Daoy (cell line): ENCODE measurements at regions not wholly inside any gene's neighbourhood (a gene's known extent, or its start where the extent isn't known, plus 50 kb on each side); places are given as distances from the start of the nearest gene placed in this dataset.
"Not testable (repeated sequence)": the region's sequence is repeated elsewhere in the genome, so short reads cannot be mapped to it uniquely, and the experiment has no call there.

Experiments
- DNase-seq: peaks from one replicate; pipeline ENCODE4 v3.0.0-alpha.2; 2015; ENCODE audit warnings: low read depth

DNA sequence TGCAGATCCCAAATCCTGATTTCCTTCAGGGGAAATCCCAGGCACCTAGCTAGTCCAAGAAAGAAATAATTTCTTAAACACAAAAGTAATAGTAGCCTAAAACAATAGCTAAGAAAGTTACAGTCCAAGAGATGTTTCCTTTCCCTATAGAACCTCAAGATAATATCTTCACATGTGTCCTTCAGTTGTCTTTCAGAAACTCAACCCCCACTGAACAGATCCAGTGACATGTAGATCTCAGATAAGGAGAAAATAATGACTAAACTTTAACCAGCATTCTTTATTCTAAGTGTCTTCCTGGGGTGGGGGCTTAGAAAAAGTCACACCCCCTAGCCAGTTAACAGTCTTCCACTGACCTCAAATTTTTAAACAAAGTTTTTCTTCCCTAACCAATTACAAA is 131.3 kb upstream of the ADRA1B start:
- DNase-seq, result no peak

DNA sequence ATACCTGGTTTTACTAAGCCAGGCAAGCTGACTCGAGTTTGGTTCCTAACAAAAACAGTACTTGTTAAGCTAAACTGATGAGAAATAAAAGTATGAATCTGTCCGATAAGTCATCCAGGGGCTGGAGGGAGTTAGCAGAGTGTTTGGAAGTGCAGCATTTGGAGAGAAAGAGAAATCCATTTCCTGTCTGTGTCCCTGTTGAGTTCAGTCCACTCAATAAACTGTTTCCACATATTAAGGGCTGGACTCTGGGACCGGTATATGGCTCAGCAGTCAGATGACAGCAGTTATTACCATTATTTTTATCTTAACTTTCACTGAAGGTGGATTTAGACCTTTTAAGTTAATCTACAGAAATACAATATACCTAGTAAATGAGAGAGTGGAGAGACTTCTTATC is 130.6 kb upstream of the ADRA1B start:
- DNase-seq, result no peak

DNA sequence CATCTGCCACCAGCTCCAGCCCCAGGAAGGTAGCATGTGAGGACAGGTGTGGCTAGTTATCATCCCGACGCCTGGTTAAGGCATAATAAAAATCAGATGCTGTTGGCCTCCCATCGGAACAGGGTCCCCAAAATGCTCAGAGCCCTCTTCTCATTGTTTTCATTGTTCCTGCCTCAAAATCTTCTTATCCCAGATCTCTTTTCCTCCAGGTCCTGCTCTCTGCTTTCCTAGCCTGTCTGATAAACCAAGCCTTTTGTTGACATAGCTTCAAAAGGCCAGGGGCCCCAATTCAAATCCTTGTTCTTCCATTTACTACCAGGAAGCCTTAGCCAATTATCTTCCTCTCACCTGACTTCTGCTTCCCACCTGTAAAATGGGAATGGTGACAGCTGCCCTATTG is 130.1 kb upstream of the ADRA1B start:
- DNase-seq, result no peak

DNA sequence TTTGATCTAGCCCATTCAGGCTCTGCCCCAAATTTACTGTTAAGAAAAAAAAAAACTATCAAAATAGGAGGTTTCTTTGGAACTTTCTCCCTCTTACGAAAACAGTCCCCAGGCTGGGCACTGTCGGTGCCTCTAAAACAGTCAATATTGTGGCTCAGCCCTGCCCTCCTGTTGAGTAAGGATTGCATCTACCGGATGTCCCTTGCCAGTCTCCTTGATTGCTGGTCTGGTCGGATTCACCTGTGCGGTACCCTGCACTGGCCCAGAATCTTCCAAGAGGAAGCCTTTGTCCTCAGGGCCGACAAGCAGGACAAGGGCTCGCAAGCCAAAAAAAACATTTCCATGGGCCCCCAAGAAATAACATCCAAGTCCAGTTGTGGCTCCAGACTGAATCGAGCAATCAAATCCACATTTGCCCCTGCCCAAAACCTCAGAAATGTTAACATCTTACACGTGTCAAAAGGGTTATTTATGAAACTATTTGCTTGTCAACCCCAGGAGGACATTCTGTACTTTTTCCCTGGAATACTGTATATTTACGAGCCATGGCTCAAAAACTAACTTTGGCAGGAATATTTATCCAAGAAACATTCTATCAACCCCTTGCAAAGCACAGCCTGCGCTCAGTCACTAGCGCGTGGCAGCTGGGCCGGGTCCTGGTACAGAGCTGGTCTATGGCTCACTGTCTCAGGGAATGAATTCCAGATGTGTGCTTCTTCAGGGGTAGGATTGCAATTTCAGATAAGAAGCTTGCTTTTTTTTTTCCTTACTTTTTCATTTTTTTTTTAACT is 129.2 kb upstream of the ADRA1B start:
- DNase-seq, result no peak

DNA sequence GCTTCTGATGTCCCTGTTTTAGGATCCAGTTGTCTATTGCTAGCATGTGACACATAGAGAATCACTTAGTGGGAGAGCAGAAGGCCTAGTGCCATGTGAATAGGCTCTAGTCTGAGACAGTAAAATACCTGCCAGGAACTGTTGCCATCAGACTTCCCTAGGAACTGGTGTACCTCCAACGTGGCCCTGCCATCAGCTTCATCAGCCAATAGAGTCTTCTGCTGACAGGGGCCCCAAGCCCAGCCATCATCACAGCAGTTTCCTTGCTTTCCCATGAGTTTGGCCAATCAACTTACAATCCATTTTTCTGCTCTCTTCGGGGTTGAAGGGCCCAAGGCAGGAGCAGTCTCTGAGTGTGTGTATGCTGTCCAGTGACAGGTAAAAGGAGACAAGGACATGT is 128.4 kb upstream of the ADRA1B start:
- DNase-seq, result no peak

DNA sequence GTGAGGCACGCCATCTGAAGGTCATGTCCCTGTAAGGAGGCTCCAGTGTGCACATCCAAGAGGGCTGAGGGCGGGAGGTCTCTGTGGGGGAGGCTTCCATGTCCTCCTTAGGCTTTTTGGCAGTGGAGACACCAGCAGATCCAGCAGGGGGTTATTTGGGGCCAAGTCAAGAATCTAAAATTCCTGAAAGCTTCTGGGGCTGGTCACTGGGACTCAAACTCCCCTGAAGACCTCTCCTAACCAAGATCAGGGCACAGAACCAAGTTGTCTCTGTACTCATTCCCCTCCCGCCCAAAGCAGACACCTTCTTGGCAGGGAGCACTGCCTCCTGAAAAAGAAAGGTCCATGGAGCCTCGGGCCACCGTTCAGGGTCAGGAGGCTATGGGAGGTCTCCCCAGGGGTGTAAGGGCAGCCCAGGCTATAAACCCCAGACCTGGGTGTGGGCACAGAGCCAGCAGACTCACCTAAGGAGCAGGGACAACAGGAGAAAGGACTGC is 127.4 kb upstream of the ADRA1B start:
- no peak for DNase-seq

GRCh38 chr5:159792180-159792579 is 124.1 kb upstream of the ADRA1B start:
- no peak for DNase-seq

- DNase-seq, result no peak
Measured at GRCh38 chr5:159797261-159797970, 118.9 kb upstream of the ADRA1B start.

GRCh38 chr5:159799701-159800100 is 116.6 kb upstream of the ADRA1B start:
- DNase-seq, result no peak

DNA sequence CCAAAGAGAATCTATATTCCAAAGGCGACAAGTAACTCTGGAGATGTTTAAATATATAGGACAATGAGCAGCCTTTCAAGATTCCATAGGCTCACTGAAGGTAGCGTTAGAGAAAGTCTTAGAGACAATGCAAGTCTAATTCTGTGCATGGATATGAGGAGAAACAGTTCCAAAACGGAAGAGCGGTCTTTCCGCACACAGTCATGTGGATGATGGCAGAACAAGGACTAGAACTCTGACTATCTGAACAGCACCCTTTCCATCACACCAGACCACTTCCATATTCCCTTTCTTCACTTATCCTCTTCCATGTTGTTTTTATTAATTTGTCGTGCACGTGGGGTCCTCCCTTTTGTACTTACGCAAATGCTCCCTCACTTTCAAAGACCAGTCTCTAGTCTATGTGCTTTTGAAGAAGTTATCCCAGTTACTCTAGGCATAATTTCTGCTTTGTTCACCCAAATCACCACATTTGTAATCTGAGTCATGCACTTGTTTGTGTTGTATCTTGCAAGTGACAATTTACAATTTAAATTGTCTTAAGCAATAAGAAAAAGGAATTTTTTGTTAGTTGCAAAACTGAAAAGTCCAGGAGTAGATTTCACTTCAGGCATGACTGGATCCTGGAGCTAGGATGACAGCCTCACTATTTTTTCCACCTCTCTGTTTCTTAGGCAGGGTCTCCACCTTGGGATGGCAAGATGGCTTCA is 116.0 kb upstream of the ADRA1B start:
- DNase-seq, result no peak

GRCh38 chr5:159801303-159801702 is 115.0 kb upstream of the ADRA1B start:
- no peak for DNase-seq

GRCh38 chr5:159802661-159803060 is 113.6 kb upstream of the ADRA1B start:
- no peak for DNase-seq

DNA sequence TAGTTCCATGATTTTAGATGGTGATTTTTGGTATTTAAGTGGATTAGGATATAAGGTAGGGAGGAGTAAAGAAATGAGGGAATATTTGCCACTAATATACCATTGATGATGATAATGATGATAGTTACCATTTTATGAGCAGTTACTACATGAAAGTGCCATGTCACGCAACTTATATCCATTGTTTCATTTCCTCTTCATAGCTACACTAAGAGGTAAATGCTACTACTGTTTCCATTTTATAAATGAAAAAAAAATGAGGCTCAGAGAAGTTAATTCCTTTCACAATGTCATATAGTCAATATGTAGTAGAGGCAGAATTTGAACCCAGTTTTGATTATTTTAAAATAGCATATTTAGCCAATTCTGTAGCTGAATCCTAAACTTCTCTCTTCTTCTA is 112.2 kb upstream of the ADRA1B start:
- no peak for DNase-seq

- no peak for DNase-seq
Measured at GRCh38 chr5:159805021-159805420, 111.3 kb upstream of the ADRA1B start.

GRCh38 chr5:159807135-159807534 is 109.1 kb upstream of the ADRA1B start:
- DNase-seq, result not testable (repeated sequence)

- no peak for DNase-seq
Measured at GRCh38 chr5:159807586-159807985, 108.7 kb upstream of the ADRA1B start.

GRCh38 chr5:159811712-159812111 is 104.6 kb upstream of the ADRA1B start:
- no peak for DNase-seq

- DNase-seq, result not testable (repeated sequence)
Measured at GRCh38 chr5:159812759-159813158, 103.5 kb upstream of the ADRA1B start.

DNA sequence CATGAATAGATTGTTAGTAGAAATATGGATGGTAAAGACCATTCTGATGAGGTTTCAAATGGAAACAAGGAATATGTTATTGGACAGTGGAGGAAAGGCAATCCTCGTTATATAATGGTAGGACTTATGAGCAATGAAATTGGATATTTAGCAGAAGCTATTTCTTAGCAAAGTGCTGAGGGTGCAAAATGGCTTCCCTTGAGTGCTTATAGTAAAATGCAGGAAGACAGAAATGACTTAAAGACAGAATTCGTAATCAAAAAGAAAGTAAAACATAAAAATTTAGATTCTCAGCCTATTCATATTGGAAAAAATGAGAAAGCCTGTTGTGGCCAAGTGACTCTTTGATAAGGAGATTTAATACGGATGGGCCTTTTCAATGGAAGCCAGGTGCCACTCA is 102.1 kb upstream of the ADRA1B start:
- DNase-seq, result no peak

- DNase-seq, result no peak
Measured at GRCh38 chr5:159814805-159815585, 101.3 kb upstream of the ADRA1B start.

GRCh38 chr5:159817262-159818029 is 98.8 kb upstream of the ADRA1B start:
- DNase-seq, result no peak
